ENCODE measurements at regions not wholly inside any gene's neighbourhood (a gene's known extent, or its start where the extent isn't known, plus 50 kb on each side); places are given as distances from the start of the nearest gene placed in this dataset.

DNA sequence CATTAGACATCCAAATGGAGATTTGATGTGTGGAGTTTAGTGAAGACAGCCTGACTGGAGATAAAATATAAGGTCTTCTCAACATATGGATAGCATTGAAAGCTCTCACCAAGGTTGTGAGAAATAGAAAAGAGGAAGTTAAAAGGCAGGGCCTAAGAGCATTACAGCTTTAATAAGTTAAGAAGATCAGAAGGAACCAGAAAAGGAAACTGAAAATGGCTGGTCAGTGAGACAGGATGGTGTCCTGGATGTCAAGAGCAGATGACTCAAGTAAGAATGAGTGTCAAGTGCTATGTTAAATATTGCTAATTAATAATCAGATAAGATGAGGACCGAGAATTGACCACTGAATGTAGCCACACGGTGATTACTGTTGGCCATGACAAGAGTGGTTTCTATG is 642.9 kb downstream of the STPG2 start:
- no peak overlapping the region for H3K9ac ChIP-seq (ENCODE audit: control insufficient read depth, extremely low read depth, insufficient read depth, low read length)
- no peak for TF ChIP-seq EZH2 (IDR thresholded peaks at IDR 0.05; ENCODE audit: low read length)
- TF ChIP-seq, protein P1, sequence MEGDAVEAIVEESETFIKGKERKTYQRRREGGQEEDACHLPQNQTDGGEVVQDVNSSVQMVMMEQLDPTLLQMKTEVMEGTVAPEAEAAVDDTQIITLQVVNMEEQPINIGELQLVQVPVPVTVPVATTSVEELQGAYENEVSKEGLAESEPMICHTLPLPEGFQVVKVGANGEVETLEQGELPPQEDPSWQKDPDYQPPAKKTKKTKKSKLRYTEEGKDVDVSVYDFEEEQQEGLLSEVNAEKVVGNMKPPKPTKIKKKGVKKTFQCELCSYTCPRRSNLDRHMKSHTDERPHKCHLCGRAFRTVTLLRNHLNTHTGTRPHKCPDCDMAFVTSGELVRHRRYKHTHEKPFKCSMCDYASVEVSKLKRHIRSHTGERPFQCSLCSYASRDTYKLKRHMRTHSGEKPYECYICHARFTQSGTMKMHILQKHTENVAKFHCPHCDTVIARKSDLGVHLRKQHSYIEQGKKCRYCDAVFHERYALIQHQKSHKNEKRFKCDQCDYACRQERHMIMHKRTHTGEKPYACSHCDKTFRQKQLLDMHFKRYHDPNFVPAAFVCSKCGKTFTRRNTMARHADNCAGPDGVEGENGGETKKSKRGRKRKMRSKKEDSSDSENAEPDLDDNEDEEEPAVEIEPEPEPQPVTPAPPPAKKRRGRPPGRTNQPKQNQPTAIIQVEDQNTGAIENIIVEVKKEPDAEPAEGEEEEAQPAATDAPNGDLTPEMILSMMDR (optimal IDR thresholded peaks at IDR 0.05 in 1 of 3, IDR thresholded peaks at IDR 0.05 in 1 of 3, conservative IDR thresholded peaks at IDR 0.05 in 1 of 3; ENCODE audit: extremely low read depth in 1 of 3, insufficient read depth in 2 of 3, low read length in 3 of 3): no peak
- dilution Hi-C loops (cut with MboI; ENCODE audit: extremely low pct_ligation_motif_present, low sequenced_read_pairs): no loop called here
- no peaks in the 10 kb centered on the region for H3K36me3 ChIP-seq (ENCODE audit: control insufficient read depth in 2 of 2, extremely low read depth in 1 of 2, insufficient read depth in 2 of 2, low read length in 2 of 2)
- no peak overlapping the region for H3K4me2 ChIP-seq (ENCODE audit: control insufficient read depth, extremely low read depth, insufficient read depth, low read depth, low read length)
- H3K9me3 ChIP-seq (ENCODE audit: control insufficient read depth, low read depth, low read length): no peaks in the 10 kb centered on the region
- no peaks in the 10 kb centered on the region for H3K27me3 ChIP-seq (ENCODE audit: control insufficient read depth, extremely low read depth, insufficient read depth, low read length)
- no peak for FAIRE-seq
- H3K4me3 ChIP-seq (ENCODE audit: control insufficient read depth in 2 of 3, extremely low read depth in 1 of 3, insufficient read depth in 2 of 3, low read depth in 1 of 3, low read length in 3 of 3): no peak overlapping the region
- H3K79me2 ChIP-seq (ENCODE audit: control insufficient read depth, insufficient read depth, low read length): no peaks in the 10 kb centered on the region
- H3K27ac ChIP-seq (ENCODE audit: control insufficient read depth, insufficient read depth, low read length): no peak overlapping the region
- H3K4me1 ChIP-seq (ENCODE audit: control insufficient read depth, extremely low read depth, insufficient read depth, low read length): peaks cover 3% of the 10 kb centered on the region
- H4K20me1 ChIP-seq (ENCODE audit: control insufficient read depth, extremely low read depth, insufficient read depth, low read length): no peaks in the 10 kb centered on the region
- no peak for DNase-seq (ENCODE audit: low read depth, low spot score)
- H3K9me1 ChIP-seq (ENCODE audit: control insufficient read depth, extremely low read depth, insufficient read depth, low read length): no peaks in the 10 kb centered on the region
- H2AFZ ChIP-seq (ENCODE audit: control insufficient read depth, low read length): no peak overlapping the region

DNA sequence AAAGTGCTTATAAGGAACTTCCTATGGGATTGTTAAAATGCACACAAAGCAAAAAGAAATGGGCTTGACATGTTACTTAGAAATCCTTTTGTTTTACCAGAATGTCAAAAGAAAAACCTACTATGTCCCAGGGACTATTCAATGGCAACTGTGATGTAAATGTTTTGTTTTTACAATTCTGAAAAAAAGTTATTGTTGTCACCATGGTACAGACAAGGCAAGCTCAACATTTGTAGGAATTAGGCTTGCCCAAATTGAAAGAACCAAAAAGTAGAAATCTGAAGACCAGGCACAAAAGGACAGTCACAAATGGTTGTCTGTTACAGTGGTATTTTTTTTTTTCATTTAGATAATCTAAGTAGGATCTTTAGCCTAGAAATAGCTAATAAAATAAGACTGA is 638.6 kb downstream of the STPG2 start:
- Histone ChIP-seq H3K79me2 (ENCODE audit: control insufficient read depth, insufficient read depth, low read length) (no peaks in the 10 kb centered on the region), H3K27me3 (ENCODE audit: control insufficient read depth, extremely low read depth, insufficient read depth, low read length) (no peaks in the 10 kb centered on the region), H4K20me1 (ENCODE audit: control insufficient read depth, extremely low read depth, insufficient read depth, low read length) (no peaks in the 10 kb centered on the region), H3K4me2 (ENCODE audit: control insufficient read depth, extremely low read depth, insufficient read depth, low read depth, low read length) (no peak overlapping the region), H3K27ac (ENCODE audit: control insufficient read depth, insufficient read depth, low read length) (no peak overlapping the region), H3K4me3 (ENCODE audit: control insufficient read depth in 2 of 3, extremely low read depth in 1 of 3, insufficient read depth in 2 of 3, low read depth in 1 of 3, low read length in 3 of 3) (no peak overlapping the region), H3K9ac (ENCODE audit: control insufficient read depth, extremely low read depth, insufficient read depth, low read length) (no peak overlapping the region), H3K9me3 (ENCODE audit: control insufficient read depth, low read depth, low read length) (no peaks in the 10 kb centered on the region), H3K9me1 (ENCODE audit: control insufficient read depth, extremely low read depth, insufficient read depth, low read length) (no peaks in the 10 kb centered on the region), H3K4me1 (ENCODE audit: control insufficient read depth, extremely low read depth, insufficient read depth, low read length) (peaks cover 3% of the 10 kb centered on the region), H2AFZ (ENCODE audit: control insufficient read depth, low read length) (no peak overlapping the region), H3K36me3 (ENCODE audit: control insufficient read depth in 2 of 2, extremely low read depth in 1 of 2, insufficient read depth in 2 of 2, low read length in 2 of 2) (no peaks in the 10 kb centered on the region)
- no peak for FAIRE-seq
- dilution Hi-C loops (cut with MboI; ENCODE audit: extremely low pct_ligation_motif_present, low sequenced_read_pairs): no loop called here
- TF ChIP-seq, protein P1 (optimal IDR thresholded peaks at IDR 0.05 in 1 of 3, IDR thresholded peaks at IDR 0.05 in 1 of 3, conservative IDR thresholded peaks at IDR 0.05 in 1 of 3; ENCODE audit: extremely low read depth in 1 of 3, insufficient read depth in 2 of 3, low read length in 3 of 3): no peak
- no peak for TF ChIP-seq EZH2 (IDR thresholded peaks at IDR 0.05; ENCODE audit: low read length)
- no peak for DNase-seq (ENCODE audit: low read depth, low spot score)

All from keratinocyte (primary cell).